Mucosa of gallbladder (tissue), 1 donor: ENCODE measurements at regions not wholly inside any gene's neighbourhood (a gene's known extent, or its start where the extent isn't known, plus 50 kb on each side); places are given as distances from the start of the nearest gene placed in this dataset.

Source experiments
- DNase-seq: peaks from one replicate; pipeline ENCODE4 v3.0.0-alpha.2; 2020; ENCODE audit warnings: low spot score
- donor health status: DM: no; HTN: no; CAD: no.

DNA sequence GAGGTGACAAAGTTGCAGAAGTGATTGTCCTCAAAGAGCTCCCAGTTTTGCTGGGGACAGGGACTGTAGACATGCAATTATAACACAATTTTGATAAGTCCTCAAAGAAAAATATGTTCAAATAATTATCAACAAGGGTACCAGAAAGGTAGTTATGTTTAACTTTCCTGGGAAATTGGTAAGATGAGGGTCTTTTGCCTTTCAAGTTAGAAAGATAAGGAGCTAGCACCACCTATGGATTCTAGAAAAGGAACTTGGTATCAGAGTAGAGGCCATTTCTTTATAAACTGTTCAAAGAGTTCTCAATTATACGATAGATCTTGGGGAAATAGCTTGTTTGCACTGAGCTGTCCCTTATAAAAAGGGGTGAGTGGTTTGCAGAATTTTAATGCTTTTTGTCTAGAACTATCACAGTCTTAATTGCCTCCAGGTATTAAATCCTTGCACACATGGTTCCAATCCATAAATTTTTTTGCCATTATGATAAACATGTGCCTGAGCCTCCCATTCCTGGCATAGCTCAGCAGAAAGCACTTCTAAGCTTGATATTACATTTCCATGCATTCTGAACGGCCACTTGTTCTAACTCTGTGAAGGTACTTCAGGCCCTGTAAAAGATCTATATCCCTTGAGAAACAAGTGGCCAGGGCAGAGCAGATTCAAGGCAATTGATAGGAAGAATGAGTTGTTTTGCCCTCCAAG, 247.5 kb upstream of the LRIG1 start:
- no peak for DNase-seq

GRCh38 chr3:66751842-66752241, 246.3 kb upstream of the KBTBD8 start:
- no peak for DNase-seq

- no peak for DNase-seq
Observed at GRCh38 chr3:66753670-66754069, 244.4 kb upstream of the KBTBD8 start.

GRCh38 chr3:66754613-66755012, 243.5 kb upstream of the KBTBD8 start:
- no peak for DNase-seq

- DNase-seq = no peak
Observed at GRCh38 chr3:66755924-66756323, 242.2 kb upstream of the KBTBD8 start.

DNA sequence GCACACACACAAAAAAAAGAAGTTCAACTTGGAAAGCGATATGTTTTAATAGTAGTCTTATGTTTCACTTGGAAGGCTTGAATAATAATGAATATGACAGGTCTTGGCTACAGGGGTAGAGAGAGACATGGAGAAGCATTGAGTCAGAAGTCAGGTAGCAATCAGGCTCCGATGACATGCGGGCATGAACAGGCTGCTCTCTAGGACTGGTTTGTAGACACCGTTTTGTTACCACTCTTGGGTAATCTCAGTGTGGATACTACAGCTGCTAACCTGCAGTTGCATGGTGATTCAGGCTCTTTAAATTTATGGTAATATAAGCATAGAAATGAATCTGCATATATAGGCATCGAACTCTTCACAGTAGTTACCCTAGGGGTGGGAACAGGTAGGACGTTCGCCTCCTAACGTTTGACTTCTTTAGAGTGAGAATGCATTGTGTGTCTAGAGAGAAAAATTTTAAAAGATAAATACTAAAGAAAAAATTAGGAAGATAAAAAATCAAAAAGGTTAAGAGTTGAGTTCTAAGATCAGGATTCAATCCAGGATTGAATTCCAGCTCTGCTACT, 241.6 kb upstream of the KBTBD8 start:
- DNase-seq = no peak

DNA sequence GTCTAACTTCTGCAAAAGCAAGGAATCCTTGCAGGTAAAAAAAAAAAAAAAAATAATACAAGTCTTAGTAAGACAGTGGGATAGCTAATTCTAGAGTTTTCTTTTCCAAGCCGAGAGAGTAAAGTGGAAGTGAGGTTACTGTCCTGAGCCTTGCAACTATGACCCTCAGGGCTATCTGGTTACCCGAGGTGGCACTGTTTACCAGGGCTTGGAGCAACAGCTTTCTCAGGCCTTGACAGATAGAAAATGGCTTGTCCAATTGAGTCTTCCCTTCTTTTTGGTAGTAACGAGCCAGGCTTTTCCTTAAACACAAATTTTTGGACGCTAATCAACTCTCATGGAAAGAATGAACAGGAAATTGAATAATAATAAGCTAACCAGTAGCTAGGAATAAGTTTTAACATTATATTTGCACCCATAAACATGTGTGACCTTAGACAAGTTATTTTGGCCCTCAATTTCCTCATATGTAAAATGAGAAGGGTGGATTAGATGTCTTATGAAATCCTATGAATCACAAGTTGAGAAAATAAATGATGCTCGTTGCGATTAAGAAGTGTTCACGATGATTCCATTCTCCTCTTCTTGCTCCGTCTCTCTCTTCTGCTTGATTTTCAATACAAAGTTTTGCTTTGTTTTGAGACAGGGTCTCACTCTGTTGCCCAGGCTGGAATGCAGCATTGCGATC, 236.9 kb upstream of the KBTBD8 start:
- no peak for DNase-seq

- DNase-seq = no peak
Observed at GRCh38 chr3:66762916-66763693, 235.0 kb upstream of the KBTBD8 start.

GRCh38 chr3:66778107-66778506, 220.0 kb upstream of the KBTBD8 start:
- DNase-seq = no peak

- no peak for DNase-seq
Observed at GRCh38 chr3:66778777-66779176, 219.3 kb upstream of the KBTBD8 start.

- no peak for DNase-seq
Observed at GRCh38 chr3:66785191-66785909, 212.8 kb upstream of the KBTBD8 start.

- DNase-seq = no peak
Observed at GRCh38 chr3:66789580-66790237, 208.4 kb upstream of the KBTBD8 start.

GRCh38 chr3:66792086-66792485, 206.0 kb upstream of the KBTBD8 start:
- no peak for DNase-seq

DNA sequence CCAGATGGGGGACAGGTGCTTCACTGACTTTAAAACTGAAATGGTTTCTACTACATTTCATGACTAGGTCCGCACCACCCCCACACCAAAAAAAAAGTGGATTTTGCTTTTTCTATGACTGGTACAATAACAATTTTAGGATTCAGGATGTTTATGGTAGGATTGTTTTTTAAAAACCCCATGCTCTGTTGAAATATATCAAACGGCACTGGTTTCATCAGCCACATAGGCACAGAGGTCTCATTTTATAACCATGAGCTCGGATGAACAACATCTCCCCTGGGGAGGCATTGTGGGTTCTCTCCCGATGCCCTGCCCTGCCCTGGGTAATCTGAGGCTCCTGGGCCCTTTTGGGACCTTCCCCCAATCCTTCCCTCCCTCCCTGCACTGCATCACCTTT, 202.7 kb upstream of the KBTBD8 start:
- no peak for DNase-seq

DNA sequence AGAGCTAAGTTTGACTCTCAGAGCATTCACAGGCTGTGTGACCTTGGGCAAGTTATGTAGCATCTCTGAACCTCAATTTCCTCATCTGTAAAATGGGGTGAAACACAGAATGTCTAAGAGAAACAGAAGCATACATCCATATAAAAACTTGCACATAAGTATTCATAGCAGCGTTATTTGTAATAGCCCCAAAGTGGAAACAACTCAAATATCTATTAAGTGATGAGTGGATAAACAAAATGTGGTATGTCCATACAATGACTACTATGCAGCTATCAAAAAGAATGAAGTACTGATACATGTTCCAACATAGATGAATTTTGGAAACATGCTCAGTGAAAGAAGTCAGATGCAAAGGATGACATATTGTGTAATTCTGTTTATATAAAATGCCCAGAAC, 201.8 kb upstream of the KBTBD8 start:
- no peak for DNase-seq

- DNase-seq = peak; percentile 37
Observed at GRCh38 chr3:66797889-66798560, 200.1 kb upstream of the KBTBD8 start.

DNA sequence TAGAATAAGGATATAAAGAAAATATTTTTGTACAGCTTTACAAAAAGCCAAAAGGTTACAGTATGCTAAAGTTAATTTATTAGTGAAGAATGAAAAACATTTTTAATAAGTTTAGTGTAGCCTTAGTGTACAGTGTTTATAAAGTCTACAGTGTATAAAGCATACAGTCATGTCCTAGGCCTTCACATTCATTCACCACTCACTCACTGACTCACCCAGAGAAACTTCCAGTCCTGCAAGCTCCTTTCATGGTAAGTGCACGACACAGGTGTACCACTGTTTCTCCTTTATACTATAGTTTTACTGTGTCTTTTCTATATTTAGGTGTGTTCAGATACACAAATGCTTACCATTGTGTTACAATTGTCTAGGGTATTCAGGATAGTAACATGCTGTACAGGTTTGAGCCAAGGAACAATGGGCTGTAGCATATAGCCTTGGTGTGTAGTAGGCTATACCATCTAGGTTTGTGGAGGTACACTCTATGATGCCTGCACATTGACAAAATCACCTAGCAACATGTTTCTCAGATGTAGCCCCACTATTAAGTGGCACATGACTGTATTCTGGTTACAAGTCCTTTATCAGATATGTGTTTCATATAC, 197.1 kb upstream of the KBTBD8 start:
- DNase-seq = no peak

DNA sequence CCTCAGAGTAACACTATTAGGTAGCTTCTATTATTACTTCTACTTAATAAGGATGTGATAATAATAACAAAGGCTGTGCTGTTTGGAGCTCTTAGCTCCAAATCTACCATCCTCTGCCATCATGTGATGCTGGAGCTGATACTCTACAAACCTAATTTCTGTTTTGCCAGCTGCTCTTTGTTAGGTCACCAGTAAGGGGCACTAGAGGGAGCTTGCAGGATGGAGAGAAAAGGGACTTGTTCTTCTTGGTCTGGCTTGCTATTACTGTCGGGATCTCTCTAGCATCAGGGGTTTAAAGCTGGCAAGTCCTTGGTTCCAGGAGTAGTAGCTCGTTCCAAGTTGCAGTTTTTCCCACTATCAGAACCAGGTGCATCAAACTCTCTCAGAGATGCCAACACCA, 194.9 kb upstream of the KBTBD8 start:
- DNase-seq = no peak

DNA sequence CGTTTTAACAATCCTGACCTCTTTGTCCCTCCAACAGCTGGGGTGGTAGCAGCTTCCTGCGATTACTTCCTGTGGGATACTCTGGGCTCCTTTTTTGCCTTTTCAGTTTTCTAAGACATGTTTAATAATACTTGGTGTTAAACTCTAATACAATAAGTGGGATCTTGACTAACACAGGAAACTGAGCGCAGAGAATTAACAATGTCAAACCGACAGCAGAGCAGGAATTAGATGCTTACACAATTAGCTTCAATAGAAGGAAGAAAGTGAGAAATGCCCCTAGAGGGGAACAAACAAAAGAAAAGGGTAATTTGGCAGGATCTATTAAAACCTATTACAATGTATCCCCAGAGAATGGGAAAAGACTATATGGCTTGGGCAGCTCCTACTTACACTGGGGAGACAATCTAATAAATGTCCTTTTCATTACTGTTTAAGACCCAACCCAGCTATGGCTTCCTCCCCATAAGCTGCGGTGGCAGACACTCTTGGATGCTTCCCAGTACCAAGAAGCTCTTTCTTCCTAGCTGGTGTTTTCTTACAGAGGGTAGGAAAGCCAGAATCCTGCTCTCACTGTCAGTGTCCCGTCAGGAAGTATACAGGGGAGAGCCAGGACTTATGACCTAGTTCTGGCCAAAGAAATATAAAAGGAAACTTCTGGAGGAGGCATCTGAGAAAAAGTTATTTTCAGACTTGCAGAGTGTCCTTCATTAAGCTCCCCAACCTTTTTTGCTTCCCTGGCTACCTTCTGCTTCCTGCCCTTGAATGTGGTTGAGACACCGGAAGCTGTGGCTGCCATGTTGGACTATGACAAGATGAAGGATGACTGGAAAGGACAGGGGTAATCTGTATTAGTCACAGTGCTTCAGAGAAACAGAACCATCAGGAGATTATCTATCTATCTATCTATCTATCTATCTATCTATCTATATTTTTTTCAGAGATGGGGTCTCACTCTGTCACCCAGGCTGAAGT, 194.1 kb upstream of the KBTBD8 start:
- no peak for DNase-seq
